HUES6 (cell line): ENCODE measurements at regions not wholly inside any gene's neighbourhood (a gene's known extent, or its start where the extent isn't known, plus 50 kb on each side); places are given as distances from the start of the nearest gene placed in this dataset.
"Not testable (repeated sequence)": the region's sequence is repeated elsewhere in the genome, so short reads cannot be mapped to it uniquely, and the experiment has no call there.

Experiments
- H3K27ac ChIP-seq: 2 replicates; pipeline ENCODE4 v1.7.0; 2013; ENCODE audit warnings: low read depth, mild to moderate bottlenecking, low read length, inconsistent platforms
- H3K27me3 ChIP-seq: 2 replicates; pipeline ENCODE4 v1.6.1; 2013; ENCODE audit warnings: low read length; ENCODE audit not compliant: control insufficient read depth, insufficient read depth
- H3K36me3 ChIP-seq: 2 replicates; pipeline ENCODE4 v1.6.1; 2013; ENCODE audit warnings: low read length; ENCODE audit not compliant: control insufficient read depth, insufficient read depth
- H3K4me1 ChIP-seq: 2 replicates; pipeline ENCODE4 v1.6.1; 2013; ENCODE audit warnings: low read length; ENCODE audit not compliant: control insufficient read depth, insufficient read depth
- H3K4me3 ChIP-seq: 2 replicates; pipeline ENCODE4 v1.5.1; 2013; ENCODE audit warnings: low read depth, low read length
- H3K9ac ChIP-seq: one replicate; pipeline ENCODE4 v1.6.1; 2013; ENCODE audit warnings: mild to moderate bottlenecking, low read length
- H3K9me3 ChIP-seq: 2 replicates; pipeline ENCODE4 v1.6.1; 2013; ENCODE audit warnings: low read depth, low read length; ENCODE audit not compliant: control insufficient read depth, insufficient read depth

- H3K9me3 ChIP-seq = no peaks in the 10 kb centered on the region
- H3K4me3 ChIP-seq = no peak overlapping the region
These were observed 144.1 kb upstream of the GRIP1 start for GRCh38 chr12:66822961-66823360.

GRCh38 chr12:66823857-66824570 lies 145.1 kb upstream of the GRIP1 start:
- no peak overlapping the region for H3K4me3 ChIP-seq
- H3K36me3 ChIP-seq = no peaks in the 10 kb centered on the region
- no peaks in the 10 kb centered on the region for H3K9me3 ChIP-seq
- no peak overlapping the region for H3K27ac ChIP-seq
- H3K4me1 ChIP-seq = 0 out of 2 replicates have a peak, but pooled peaks cover 3% of the 10 kb centered on the region
- no peak overlapping the region for H3K9ac ChIP-seq
- no peaks in the 10 kb centered on the region for H3K27me3 ChIP-seq

More at GRCh38 chr12:66822961-66823360, 144.1 kb upstream of the GRIP1 start:
- Histone ChIP-seq H3K36me3 (no peaks in the 10 kb centered on the region), H3K27me3 (no peaks in the 10 kb centered on the region), H3K9ac (no peak overlapping the region), H3K4me1 (0 out of 2 replicates have a peak, but pooled peaks cover 3% of the 10 kb centered on the region), H3K27ac (no peak overlapping the region)

- not testable (repeated sequence) for H3K9me3 ChIP-seq, H3K36me3 ChIP-seq, H3K4me1 ChIP-seq, H3K4me3 ChIP-seq, H3K27ac ChIP-seq, H3K27me3 ChIP-seq, H3K9ac ChIP-seq
These were observed 147.0 kb upstream of the GRIP1 start for GRCh38 chr12:66825921-66826320.

- no peaks in the 10 kb centered on the region for H3K36me3 ChIP-seq
- no peaks in the 10 kb centered on the region for H3K27me3 ChIP-seq
- H3K4me3 ChIP-seq = no peak overlapping the region
- no peak overlapping the region for H3K27ac ChIP-seq
- H3K4me1 ChIP-seq = no peaks in the 10 kb centered on the region
- H3K9ac ChIP-seq = no peak overlapping the region
- no peaks in the 10 kb centered on the region for H3K9me3 ChIP-seq
These were observed 150.9 kb upstream of the GRIP1 start for GRCh38 chr12:66829660-66830325.

- H3K4me1 ChIP-seq = no peaks in the 10 kb centered on the region
- H3K9me3 ChIP-seq = no peaks in the 10 kb centered on the region
- H3K27me3 ChIP-seq = no peaks in the 10 kb centered on the region
- no peak overlapping the region for H3K4me3 ChIP-seq
- no peaks in the 10 kb centered on the region for H3K36me3 ChIP-seq
- H3K9ac ChIP-seq = no peak overlapping the region
- no peak overlapping the region for H3K27ac ChIP-seq
These were observed 152.6 kb upstream of the GRIP1 start for GRCh38 chr12:66831495-66831894.

GRCh38 chr12:66832997-66833396 lies 154.1 kb upstream of the GRIP1 start:
- H3K27ac ChIP-seq = no peak overlapping the region
- no peak overlapping the region for H3K4me3 ChIP-seq
- H3K36me3 ChIP-seq = no peaks in the 10 kb centered on the region
- no peaks in the 10 kb centered on the region for H3K4me1 ChIP-seq
- H3K9ac ChIP-seq = no peak overlapping the region
- no peaks in the 10 kb centered on the region for H3K27me3 ChIP-seq
- H3K9me3 ChIP-seq = no peaks in the 10 kb centered on the region

GRCh38 chr12:66836623-66837310 lies 157.9 kb upstream of the GRIP1 start:
- H3K36me3 ChIP-seq = no peaks in the 10 kb centered on the region
- H3K27ac ChIP-seq = no peak overlapping the region
- no peaks in the 10 kb centered on the region for H3K4me1 ChIP-seq
- no peaks in the 10 kb centered on the region for H3K27me3 ChIP-seq
- no peak overlapping the region for H3K9ac ChIP-seq
- no peak overlapping the region for H3K4me3 ChIP-seq
- H3K9me3 ChIP-seq = no peaks in the 10 kb centered on the region

GRCh38 chr12:66837311-66837627 lies 158.4 kb upstream of the GRIP1 start:
- no peaks in the 10 kb centered on the region for H3K4me1 ChIP-seq
- H3K4me3 ChIP-seq = no peak overlapping the region
- H3K36me3 ChIP-seq = no peaks in the 10 kb centered on the region
- H3K27me3 ChIP-seq = no peaks in the 10 kb centered on the region
- H3K9me3 ChIP-seq = no peaks in the 10 kb centered on the region
- H3K27ac ChIP-seq = no peak overlapping the region
- H3K9ac ChIP-seq = no peak overlapping the region

GRCh38 chr12:66838366-66838765 lies 159.5 kb upstream of the GRIP1 start:
- Histone ChIP-seq H3K9me3 (no peaks in the 10 kb centered on the region), H3K9ac (no peak overlapping the region), H3K36me3 (no peaks in the 10 kb centered on the region), H3K27ac (no peak overlapping the region), H3K27me3 (no peaks in the 10 kb centered on the region), H3K4me1 (no peaks in the 10 kb centered on the region), H3K4me3 (no peak overlapping the region)

GRCh38 chr12:66848967-66849366 lies 170.1 kb upstream of the GRIP1 start:
- Histone ChIP-seq H3K4me3 (no peak overlapping the region), H3K36me3 (no peaks in the 10 kb centered on the region), H3K27ac (no peak overlapping the region), H3K4me1 (no peaks in the 10 kb centered on the region), H3K9ac (no peak overlapping the region), H3K27me3 (no peaks in the 10 kb centered on the region), H3K9me3 (no peaks in the 10 kb centered on the region)

GRCh38 chr12:66851134-66851533 lies 172.3 kb upstream of the GRIP1 start:
- Histone ChIP-seq H3K9me3 (no peaks in the 10 kb centered on the region), H3K27ac (no peak overlapping the region), H3K4me1 (no peaks in the 10 kb centered on the region), H3K4me3 (no peak overlapping the region), H3K9ac (no peak overlapping the region), H3K27me3 (no peaks in the 10 kb centered on the region), H3K36me3 (no peaks in the 10 kb centered on the region)
